ENCODE measurements at regions not wholly inside any gene's neighbourhood (a gene's known extent, or its start where the extent isn't known, plus 50 kb on each side); places are given as distances from the start of the nearest gene placed in this dataset.

DNA sequence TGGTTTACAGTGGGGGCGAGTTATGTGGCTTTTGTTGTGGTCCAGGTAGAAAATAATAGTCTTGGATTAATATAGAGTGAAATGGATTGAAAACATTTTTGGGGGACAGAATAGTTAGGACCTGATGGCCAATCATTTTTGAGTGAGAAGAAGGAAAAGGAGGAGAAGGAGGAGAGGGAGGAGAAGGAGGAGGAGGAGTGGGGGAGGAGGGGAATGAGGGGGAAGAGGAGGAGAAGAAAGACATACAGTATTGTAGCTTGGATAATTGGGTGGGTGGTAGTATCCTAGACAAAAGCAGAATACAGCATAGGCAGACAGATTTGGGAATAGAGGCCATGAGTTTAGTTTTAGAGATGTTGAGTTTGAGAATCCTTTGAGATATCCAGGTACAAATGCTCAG is 101.6 kb downstream of the GATA6 start:
- no peak for TF ChIP-seq FOXP2 (optimal IDR thresholded peaks at IDR 0.05; ENCODE audit: borderline replicate concordance, extremely low read depth, extremely low read length, insufficient read depth)

DNA sequence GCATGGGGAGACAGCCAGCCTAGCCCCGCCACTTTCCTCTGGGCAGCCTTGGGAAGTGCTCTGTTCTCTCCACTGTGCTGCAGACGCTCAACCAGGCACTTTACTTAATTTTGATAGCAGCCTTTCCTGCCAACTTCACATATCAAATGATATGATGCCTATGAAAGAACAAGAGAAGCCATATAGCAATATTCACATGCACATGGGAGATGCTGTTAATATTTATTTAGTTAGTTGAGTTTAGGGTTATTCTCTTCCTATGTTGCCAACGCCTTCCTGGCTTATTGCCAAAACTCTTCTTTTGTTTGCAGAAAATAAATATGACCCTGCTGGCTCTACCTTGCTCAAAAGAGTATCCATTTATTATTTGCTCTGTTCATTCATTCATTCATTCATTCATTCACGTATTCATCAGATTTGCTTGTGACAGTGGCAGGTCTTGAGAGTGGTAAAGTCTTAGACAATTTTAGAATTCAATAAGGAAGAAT is 99.3 kb downstream of the GATA6 start:
- TF ChIP-seq, protein P1, sequence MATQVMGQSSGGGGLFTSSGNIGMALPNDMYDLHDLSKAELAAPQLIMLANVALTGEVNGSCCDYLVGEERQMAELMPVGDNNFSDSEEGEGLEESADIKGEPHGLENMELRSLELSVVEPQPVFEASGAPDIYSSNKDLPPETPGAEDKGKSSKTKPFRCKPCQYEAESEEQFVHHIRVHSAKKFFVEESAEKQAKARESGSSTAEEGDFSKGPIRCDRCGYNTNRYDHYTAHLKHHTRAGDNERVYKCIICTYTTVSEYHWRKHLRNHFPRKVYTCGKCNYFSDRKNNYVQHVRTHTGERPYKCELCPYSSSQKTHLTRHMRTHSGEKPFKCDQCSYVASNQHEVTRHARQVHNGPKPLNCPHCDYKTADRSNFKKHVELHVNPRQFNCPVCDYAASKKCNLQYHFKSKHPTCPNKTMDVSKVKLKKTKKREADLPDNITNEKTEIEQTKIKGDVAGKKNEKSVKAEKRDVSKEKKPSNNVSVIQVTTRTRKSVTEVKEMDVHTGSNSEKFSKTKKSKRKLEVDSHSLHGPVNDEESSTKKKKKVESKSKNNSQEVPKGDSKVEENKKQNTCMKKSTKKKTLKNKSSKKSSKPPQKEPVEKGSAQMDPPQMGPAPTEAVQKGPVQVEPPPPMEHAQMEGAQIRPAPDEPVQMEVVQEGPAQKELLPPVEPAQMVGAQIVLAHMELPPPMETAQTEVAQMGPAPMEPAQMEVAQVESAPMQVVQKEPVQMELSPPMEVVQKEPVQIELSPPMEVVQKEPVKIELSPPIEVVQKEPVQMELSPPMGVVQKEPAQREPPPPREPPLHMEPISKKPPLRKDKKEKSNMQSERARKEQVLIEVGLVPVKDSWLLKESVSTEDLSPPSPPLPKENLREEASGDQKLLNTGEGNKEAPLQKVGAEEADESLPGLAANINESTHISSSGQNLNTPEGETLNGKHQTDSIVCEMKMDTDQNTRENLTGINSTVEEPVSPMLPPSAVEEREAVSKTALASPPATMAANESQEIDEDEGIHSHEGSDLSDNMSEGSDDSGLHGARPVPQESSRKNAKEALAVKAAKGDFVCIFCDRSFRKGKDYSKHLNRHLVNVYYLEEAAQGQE (IDR thresholded peaks at IDR 0.05; ENCODE audit: insufficient read depth in 1 of 2, low read depth in 2 of 2, low read length in 2 of 2) = no peak
- TF ChIP-seq FOXP2 (optimal IDR thresholded peaks at IDR 0.05; ENCODE audit: borderline replicate concordance, extremely low read depth, extremely low read length, insufficient read depth) (no peak), SIN3A (IDR thresholded peaks at IDR 0.05; ENCODE audit: borderline replicate concordance, insufficient read depth, low read length) (no peak), POLR2AphosphoS5 (IDR thresholded peaks at IDR 0.05; ENCODE audit: low read depth, low read length) (no peak), TAF1 (IDR thresholded peaks at IDR 0.05; ENCODE audit: borderline replicate concordance, insufficient read depth, low read length) (no peak)

DNA sequence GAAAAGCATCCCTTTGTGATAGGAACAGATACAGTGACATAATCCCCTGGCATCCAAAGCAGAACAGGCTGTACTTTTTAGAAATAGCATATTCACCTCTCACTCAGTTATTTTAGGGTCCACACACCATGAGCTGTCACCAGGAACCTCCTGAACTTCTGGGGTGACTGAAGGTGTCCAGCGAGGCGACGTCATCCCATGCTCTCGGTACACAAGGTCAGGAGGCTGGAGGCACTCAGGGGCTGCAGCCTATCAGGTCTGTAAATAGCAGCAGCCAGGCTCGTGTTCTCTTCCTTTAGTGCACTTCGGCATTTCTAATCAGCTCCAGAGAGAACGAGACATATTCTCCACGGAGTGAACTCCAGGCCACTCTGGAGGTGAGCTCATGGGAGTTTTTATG is 98.3 kb downstream of the GATA6 start:
- TF ChIP-seq, protein P1 (IDR thresholded peaks at IDR 0.05; ENCODE audit: insufficient read depth in 1 of 2, low read depth in 2 of 2, low read length in 2 of 2) = no peak
- TF ChIP-seq SIN3A (IDR thresholded peaks at IDR 0.05; ENCODE audit: borderline replicate concordance, insufficient read depth, low read length) (no peak), FOXP2 (optimal IDR thresholded peaks at IDR 0.05; ENCODE audit: borderline replicate concordance, extremely low read depth, extremely low read length, insufficient read depth) (no peak), TAF1 (IDR thresholded peaks at IDR 0.05; ENCODE audit: borderline replicate concordance, insufficient read depth, low read length) (no peak), POLR2AphosphoS5 (IDR thresholded peaks at IDR 0.05; ENCODE audit: low read depth, low read length) (no peak)

DNA sequence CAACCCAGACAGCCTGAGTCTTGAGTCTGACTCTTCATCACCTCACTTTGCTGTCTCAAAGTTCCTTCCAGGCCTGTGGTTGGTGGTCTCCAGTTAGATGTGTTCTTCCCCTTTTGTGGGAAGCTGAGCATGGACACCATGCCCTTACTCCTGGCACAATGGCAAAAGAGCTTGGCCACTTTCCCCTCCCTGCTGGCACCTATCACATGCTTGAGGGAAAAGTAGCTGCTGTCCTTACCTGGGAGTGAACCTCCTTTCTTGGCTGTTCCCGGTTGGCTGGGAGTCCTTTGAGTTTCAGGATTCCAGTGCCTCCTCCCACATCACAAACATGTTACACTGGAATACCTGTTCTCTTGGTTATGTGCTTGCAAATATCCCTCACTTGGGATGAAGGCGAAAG is 97.8 kb downstream of the GATA6 start:
- TF ChIP-seq SIN3A (IDR thresholded peaks at IDR 0.05; ENCODE audit: borderline replicate concordance, insufficient read depth, low read length) = no peak
- no peak for TF ChIP-seq FOXP2 (optimal IDR thresholded peaks at IDR 0.05; ENCODE audit: borderline replicate concordance, extremely low read depth, extremely low read length, insufficient read depth)
- TF ChIP-seq, protein P1 (IDR thresholded peaks at IDR 0.05; ENCODE audit: insufficient read depth in 1 of 2, low read depth in 2 of 2, low read length in 2 of 2) = no peak
- TF ChIP-seq TAF1 (IDR thresholded peaks at IDR 0.05; ENCODE audit: borderline replicate concordance, insufficient read depth, low read length) = no peak
- no peak for TF ChIP-seq POLR2AphosphoS5 (IDR thresholded peaks at IDR 0.05; ENCODE audit: low read depth, low read length)

DNA sequence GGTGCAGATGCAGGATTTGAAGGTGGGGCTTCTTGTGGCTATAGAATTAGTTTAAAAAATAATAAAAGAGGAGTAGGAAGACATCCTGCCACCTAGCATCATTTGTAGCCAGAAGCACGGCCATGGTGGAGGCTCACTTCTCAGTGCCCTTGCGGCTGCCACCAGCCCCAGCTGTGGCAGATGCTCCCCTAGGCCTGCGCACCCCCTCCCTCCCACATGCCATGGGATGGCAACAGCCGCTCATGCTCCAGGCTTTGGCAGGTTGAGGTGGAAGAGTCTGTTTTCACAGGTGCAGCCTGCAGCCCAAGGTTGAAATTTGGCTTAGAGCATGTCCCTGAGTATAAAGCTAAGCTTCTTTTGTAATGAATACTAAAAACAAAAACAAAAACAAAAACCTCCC is 96.4 kb downstream of the GATA6 start:
- TF ChIP-seq TAF1 (IDR thresholded peaks at IDR 0.05; ENCODE audit: borderline replicate concordance, insufficient read depth, low read length) = no peak
- no peak for TF ChIP-seq SIN3A (IDR thresholded peaks at IDR 0.05; ENCODE audit: borderline replicate concordance, insufficient read depth, low read length)
- TF ChIP-seq, protein P1 (IDR thresholded peaks at IDR 0.05; ENCODE audit: insufficient read depth in 1 of 2, low read depth in 2 of 2, low read length in 2 of 2) = no peak
- no peak for TF ChIP-seq POLR2AphosphoS5 (IDR thresholded peaks at IDR 0.05; ENCODE audit: low read depth, low read length)
- no peak for TF ChIP-seq FOXP2 (optimal IDR thresholded peaks at IDR 0.05; ENCODE audit: borderline replicate concordance, extremely low read depth, extremely low read length, insufficient read depth)
